Esophagus muscularis mucosa (tissue), 4 donors: ENCODE measurements at regions not wholly inside any gene's neighbourhood (a gene's known extent, or its start where the extent isn't known, plus 50 kb on each side); places are given as distances from the start of the nearest gene placed in this dataset.

ENCODE experiments used
- DNase-seq: peaks from one replicate; pipeline ENCODE4 v3.0.0-alpha.2; 2017; ENCODE audit errors: extremely low spot score
- H3K27ac ChIP-seq, 4 donors: fragments of 200-600 bp; sonication (generic); replicated peaks in 1 of 4; 1 replicate in 3 of 4; 2 replicates in 1 of 4; pipeline ENCODE4 v1.5.1; 2016 to 2019; ENCODE audit warnings: mild to moderate bottlenecking in 1 of 4
- H3K27me3 ChIP-seq, 4 donors: fragments of 200-600 bp; sonication (generic); one replicate each; pipeline versions ENCODE4 v1.5.1 to v1.6.0; 2016 to 2019
- H3K36me3 ChIP-seq, 4 donors: fragments of 200-600 bp; sonication (generic); one replicate each; pipeline ENCODE4 v1.5.1; 2016 to 2019
- H3K4me1 ChIP-seq, 4 donors: fragments of 200-600 bp; sonication (generic); one replicate each; pipeline ENCODE4 v1.5.1; 2016 to 2019
- H3K4me3 ChIP-seq, 4 donors: fragments of 200-600 bp; sonication (generic); 1 replicate in 2 of 4; 2 replicates in 2 of 4; pipeline ENCODE4 v1.5.1; 2016 to 2019; ENCODE audit warnings: mild to moderate bottlenecking in 4 of 4, moderate library complexity in 1 of 4
- H3K9me3 ChIP-seq, 4 donors: fragments of 200-600 bp; sonication (generic); 1 replicate in 3 of 4; 2 replicates in 1 of 4; pipeline ENCODE4 v1.5.1; 2016 to 2019
- CTCF ChIP-seq, 3 experiments: fragments of 200-600 bp in 2 of 3; fragments of 450-650 bp in 1 of 3; sonication (generic) in 2 of 3; IDR thresholded peaks; one replicate each; pipeline ENCODE4 v1.5.1; 2017 to 2019; ENCODE audit warnings: antibody characterized with exemption in 3 of 3, mild to moderate bottlenecking in 2 of 3, moderate library complexity in 1 of 3
- EP300 ChIP-seq: sonication (generic); formaldehyde crosslinking; IDR thresholded peaks from one replicate; pipeline ENCODE4 v1.6.1; 2017; ENCODE audit warnings: antibody characterized with exemption
- POLR2A ChIP-seq: fragments of 450-650 bp; IDR thresholded peaks from one replicate; pipeline ENCODE4 v1.6.1; 2017; ENCODE audit warnings: antibody characterized with exemption, moderate library complexity, mild to moderate bottlenecking, low read depth
- POLR2AphosphoS5 ChIP-seq, 2 donors: sonication (generic); formaldehyde crosslinking; IDR thresholded peaks; one replicate each; pipeline ENCODE4 v1.6.1; 2017; ENCODE audit warnings: antibody characterized with exemption in 2 of 2
- WGBS: methylation state at CpG from one replicate; pipeline ENCODE4 v1.1.5; 2018; 5-methylcytosine and 5-hydroxymethylcytosine counted together
- intact Hi-C: fragments of 100-400 bp; cut with DNase I; formaldehyde crosslinking; loops from one replicate; pipeline ENCODE4 v1.15.1; 2023

DNA sequence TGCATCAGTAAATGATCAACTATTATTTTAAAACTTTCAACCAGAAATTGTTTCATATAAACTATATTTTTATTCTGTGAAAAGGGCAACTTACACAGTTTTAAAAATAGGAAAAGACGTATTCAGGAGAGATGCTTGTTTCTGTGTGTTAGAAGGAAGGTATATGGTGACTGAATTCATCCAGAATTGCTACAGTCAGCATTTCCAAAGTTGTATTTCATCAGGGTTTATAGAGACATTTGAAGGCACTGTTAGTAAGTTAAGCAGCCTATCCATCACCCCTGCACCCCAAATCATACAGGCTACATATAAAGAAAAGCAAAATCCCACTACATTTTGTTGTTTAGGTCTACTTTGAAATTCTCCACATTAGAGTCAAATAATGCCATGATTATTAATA is 716.0 kb downstream of the KCTD16 start:
- no peaks in the 10 kb centered on the region for H3K36me3 ChIP-seq
- WGBS = 71% methylated on average over 1 of the region's 1 CpG
- no peak overlapping the region for H3K4me3 ChIP-seq
- no peaks in the 10 kb centered on the region for H3K9me3 ChIP-seq
- H3K27me3 ChIP-seq = no peaks in the 10 kb centered on the region
- no peak overlapping the region for H3K27ac ChIP-seq
- intact Hi-C loops = no loop called here
- no peaks in the 10 kb centered on the region for H3K4me1 ChIP-seq
- TF ChIP-seq POLR2A (no peak), POLR2AphosphoS5 (IDR thresholded peaks at IDR 0.05) (no peak), CTCF (IDR thresholded peaks at IDR 0.05) (no peak), EP300 (no peak)
- no peak for DNase-seq

- H3K36me3 ChIP-seq = no peaks in the 10 kb centered on the region
- DNase-seq = no peak
- no peak overlapping the region for H3K27ac ChIP-seq
- H3K9me3 ChIP-seq = no peaks in the 10 kb centered on the region
- TF ChIP-seq POLR2AphosphoS5 (IDR thresholded peaks at IDR 0.05) = no peak
- no peak for TF ChIP-seq EP300
- no peak for TF ChIP-seq POLR2A
- no peak overlapping the region for H3K4me3 ChIP-seq
- intact Hi-C loops = no loop called here
- no peaks in the 10 kb centered on the region for H3K4me1 ChIP-seq
- 91% methylated on average over 3 of the region's 3 CpGs for WGBS
- H3K27me3 ChIP-seq = no peaks in the 10 kb centered on the region
Observed at GRCh38 chr5:144882739-144883283, 712.1 kb downstream of the KCTD16 start.

DNA sequence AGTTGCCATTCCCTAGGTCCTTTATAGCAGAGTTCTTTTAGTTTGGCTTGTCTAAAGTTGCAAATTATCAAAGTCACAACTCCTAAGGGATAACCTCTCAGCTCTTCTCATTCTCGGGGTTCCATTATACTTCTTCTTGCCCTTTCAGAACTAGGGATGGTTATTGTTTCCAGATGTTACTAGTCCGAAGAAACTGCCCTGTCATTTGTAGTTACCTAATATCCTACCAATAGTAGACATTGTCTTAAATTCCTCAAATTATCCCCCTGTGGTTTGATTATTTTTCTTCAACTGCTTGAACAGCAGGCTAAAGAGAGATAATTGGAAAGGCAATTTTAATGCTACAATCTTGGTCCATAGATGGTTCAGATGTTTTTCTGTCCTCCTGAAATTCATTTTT is 709.8 kb downstream of the KCTD16 start:
- WGBS = 35% methylated on average over 2 of the region's 2 CpGs
- no peaks in the 10 kb centered on the region for H3K27me3 ChIP-seq
- no peak for DNase-seq
- H3K27ac ChIP-seq = no peak overlapping the region
- H3K4me3 ChIP-seq = no peak overlapping the region
- no peaks in the 10 kb centered on the region for H3K9me3 ChIP-seq
- intact Hi-C loops = no loop called here
- no peaks in the 10 kb centered on the region for H3K36me3 ChIP-seq
- TF ChIP-seq POLR2A (no peak), CTCF (IDR thresholded peaks at IDR 0.05) (no peak), POLR2AphosphoS5 (IDR thresholded peaks at IDR 0.05) (no peak), EP300 (no peak)
- H3K4me1 ChIP-seq = no peaks in the 10 kb centered on the region

DNA sequence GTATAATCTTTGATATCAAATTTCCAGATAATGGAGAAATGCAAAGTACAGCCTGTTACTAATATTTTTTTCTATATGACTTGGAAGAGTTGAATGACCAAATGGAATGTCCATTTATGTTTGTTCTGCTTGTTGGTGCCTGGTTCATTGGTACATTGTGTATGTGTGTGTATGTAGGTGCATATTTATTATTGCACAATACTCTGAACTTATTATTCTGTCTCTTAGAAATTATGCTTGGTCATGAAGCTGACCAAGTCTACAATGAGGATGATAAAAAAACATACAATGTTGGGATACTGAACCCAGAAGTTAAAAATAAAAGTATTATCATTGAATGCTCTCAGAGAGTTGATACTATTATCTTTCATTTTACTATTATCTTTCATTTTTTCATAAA is 706.3 kb downstream of the KCTD16 start:
- Histone ChIP-seq H3K27ac (no peak overlapping the region), H3K27me3 (no peaks in the 10 kb centered on the region), H3K4me3 (no peak overlapping the region), H3K9me3 (no peaks in the 10 kb centered on the region), H3K4me1 (no peaks in the 10 kb centered on the region), H3K36me3 (no peaks in the 10 kb centered on the region)
- DNase-seq = no peak
- TF ChIP-seq POLR2AphosphoS5 (IDR thresholded peaks at IDR 0.05) (no peak), CTCF (IDR thresholded peaks at IDR 0.05) (no peak), POLR2A (no peak), EP300 (no peak)
- intact Hi-C loops = no loop called here

DNA sequence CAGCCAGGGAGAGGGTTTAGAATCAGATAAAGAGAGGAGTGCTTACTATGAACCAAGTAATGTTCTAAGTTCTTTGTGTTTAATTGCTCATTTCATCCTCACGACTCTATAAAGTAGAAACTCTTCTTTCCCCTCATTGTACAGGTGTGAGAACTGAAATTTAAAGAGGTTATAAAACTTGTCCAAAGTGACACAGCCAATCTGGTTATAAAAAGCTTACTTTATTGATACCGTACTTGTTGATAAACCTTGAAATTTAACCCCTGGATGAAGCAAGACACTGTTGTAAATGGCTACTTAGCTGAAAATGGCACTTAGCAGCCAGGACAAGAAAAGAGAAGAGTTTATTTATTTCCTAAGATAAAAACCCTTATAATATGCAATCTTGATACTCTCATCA is 702.4 kb downstream of the KCTD16 start:
- Histone ChIP-seq H3K27me3 (no peaks in the 10 kb centered on the region), H3K36me3 (no peaks in the 10 kb centered on the region), H3K9me3 (no peaks in the 10 kb centered on the region), H3K4me1 (no peaks in the 10 kb centered on the region), H3K4me3 (no peak overlapping the region), H3K27ac (no peak overlapping the region)
- DNase-seq = no peak
- WGBS = 72% methylated on average over 2 of the region's 2 CpGs
- no peak for TF ChIP-seq EP300
- no peak for TF ChIP-seq CTCF (IDR thresholded peaks at IDR 0.05)
- no peak for TF ChIP-seq POLR2A
- intact Hi-C loops = no loop called here
